ENCODE measurements at regions not wholly inside any gene's neighbourhood (a gene's known extent, or its start where the extent isn't known, plus 50 kb on each side); places are given as distances from the start of the nearest gene placed in this dataset.

- BruUV-seq (replicated peaks), result no TSS peak
- H2AFZ ChIP-seq (ENCODE audit: low read depth, low read length), result no peak overlapping the region
- H3K9me1 ChIP-seq (replicated peaks; ENCODE audit: control insufficient read depth, extremely low read depth, insufficient read depth, low read length), result no peaks in the 10 kb centered on the region
- no peak overlapping the region for H3K9ac ChIP-seq (replicated peaks; ENCODE audit: extremely low read depth, insufficient read depth, low read length)
- no peaks in the 10 kb centered on the region for H3K79me2 ChIP-seq (ENCODE audit: control insufficient read depth, insufficient read depth, low read length)
- TF ChIP-seq JUN (IDR thresholded peaks at IDR 0.05; ENCODE audit: borderline replicate concordance, insufficient read depth, insufficient read length, low read depth), result no peak
- no peak for TF ChIP-seq MYC (IDR thresholded peaks at IDR 0.05; ENCODE audit: low read depth, low read length)
- TF ChIP-seq GATA2 (IDR thresholded peaks at IDR 0.05; ENCODE audit: insufficient read depth, insufficient read length, low read depth, low read length), result no peak
- no peak for TF ChIP-seq FOS (IDR thresholded peaks at IDR 0.05; ENCODE audit: borderline replicate concordance, insufficient read depth, low read length)
- no peak for TF ChIP-seq EZH2 (IDR thresholded peaks at IDR 0.05; ENCODE audit: borderline replicate concordance, low read depth, low read length, severe bottlenecking)
- no peak for TF ChIP-seq MAX (IDR thresholded peaks at IDR 0.05; ENCODE audit: insufficient read depth, insufficient read length)
- no peak for TF ChIP-seq POLR2A (IDR thresholded peaks at IDR 0.05; ENCODE audit: low read depth, low read length)
- TF ChIP-seq POLR2AphosphoS5 (IDR thresholded peaks at IDR 0.05; ENCODE audit: insufficient read depth, low read depth, low read length), result no peak
- no peak for TF ChIP-seq CTCF (IDR thresholded peaks at IDR 0.05; ENCODE audit: extremely low read depth in 1 of 2, insufficient read depth in 1 of 2, low read depth in 1 of 2, low read length in 2 of 2)
- no peaks in the 10 kb centered on the region for H3K9me3 ChIP-seq (replicated peaks; ENCODE audit: control insufficient read depth, insufficient read depth, low read length)
- H3K36me3 ChIP-seq (ENCODE audit: control insufficient read depth in 2 of 2, extremely low read depth in 1 of 2, insufficient read depth in 2 of 2, low read length in 2 of 2), result no peaks in the 10 kb centered on the region
- no peak overlapping the region for H3K27ac ChIP-seq (ENCODE audit: insufficient read depth, low read depth, low read length)
- H3K4me3 ChIP-seq (replicated peaks in 1 of 3; ENCODE audit: insufficient read depth in 1 of 3, low read depth in 1 of 3, low read length in 3 of 3), result no peak overlapping the region
- ChIA-PET CTCF (no interaction called here), POLR2A (no interaction called here)
- no peak overlapping the region for H3K4me2 ChIP-seq (ENCODE audit: insufficient read depth, low read length)
- FAIRE-seq (no peak), DNase-seq (ENCODE audit: low read depth, low spot score) (no peak)
- dilution Hi-C loops (cut with MboI; ENCODE audit: extremely low pct_ligation_motif_present, low sequenced_read_pairs), result no loop called here
- intact Hi-C loops (cut with micrococcal nuclease), result no loop called here
- H3K4me1 ChIP-seq (ENCODE audit: control insufficient read depth, extremely low read depth, insufficient read depth, low read length), result no peaks in the 10 kb centered on the region
- no peaks in the 10 kb centered on the region for H3K27me3 ChIP-seq (ENCODE audit: control insufficient read depth in 2 of 2, insufficient read depth in 2 of 2, low read length in 2 of 2)
- no peaks in the 10 kb centered on the region for H4K20me1 ChIP-seq (replicated peaks; ENCODE audit: control insufficient read depth, extremely low read depth, insufficient read depth, low read length)
Observed at GRCh38 chr7:21159506-21159905, 268.4 kb upstream of the SP4 start.

Measured in endothelial cell of umbilical vein (primary cell).